Activated CD8-positive, alpha-beta memory T cell treated with anti-CD3 and anti-CD28 coated beads, Interleukin-2, amount 10 ng/mL, durations not matched to agents 7 days and 5 days (primary cell): ENCODE measurements at regions not wholly inside any gene's neighbourhood (a gene's known extent, or its start where the extent isn't known, plus 50 kb on each side); places are given as distances from the start of the nearest gene placed in this dataset.
A peak's percentile ranks its signal among the peaks of the same experiment; 100 is the strongest.

Source experiments
- ATAC-seq: fragments of 150-1000 bp; cut with Tn5 transposase; one replicate; pipeline ENCODE4 v1.10.0; 2021; ENCODE audit warnings: moderate library complexity
- CTCF ChIA-PET: fragments of 350-600 bp; sonication (Branson Sonifier 250); formaldehyde crosslinking; loops from one replicate; lab custom pipeline; 2021; ENCODE audit warnings: antibody characterized with exemption; lab: Charles Lee
- DNase-seq: peaks from one replicate; pipeline ENCODE4 v3.0.0-alpha.2; 2020
- H3K27ac Mint-ChIP-seq: one replicate; pipeline ENCODE4 v1.8.0; 2021; ENCODE audit warnings: mild to moderate bottlenecking, mixed read lengths
- H3K27me3 Mint-ChIP-seq: one replicate; pipeline ENCODE4 v1.8.0; 2021; ENCODE audit warnings: mixed read lengths
- H3K36me3 Mint-ChIP-seq: one replicate; pipeline ENCODE4 v1.8.0; 2021; ENCODE audit warnings: mild to moderate bottlenecking, mixed read lengths
- H3K4me1 Mint-ChIP-seq: one replicate; pipeline ENCODE4 v1.8.0; 2021; ENCODE audit warnings: mixed read lengths
- H3K4me3 Mint-ChIP-seq: one replicate; pipeline ENCODE4 v1.8.0; 2021; ENCODE audit warnings: mild to moderate bottlenecking, moderate library complexity, mixed read lengths
- H3K9me3 Mint-ChIP-seq: one replicate; pipeline ENCODE4 v1.8.0; 2022; ENCODE audit warnings: low read depth, mixed read lengths

DNA sequence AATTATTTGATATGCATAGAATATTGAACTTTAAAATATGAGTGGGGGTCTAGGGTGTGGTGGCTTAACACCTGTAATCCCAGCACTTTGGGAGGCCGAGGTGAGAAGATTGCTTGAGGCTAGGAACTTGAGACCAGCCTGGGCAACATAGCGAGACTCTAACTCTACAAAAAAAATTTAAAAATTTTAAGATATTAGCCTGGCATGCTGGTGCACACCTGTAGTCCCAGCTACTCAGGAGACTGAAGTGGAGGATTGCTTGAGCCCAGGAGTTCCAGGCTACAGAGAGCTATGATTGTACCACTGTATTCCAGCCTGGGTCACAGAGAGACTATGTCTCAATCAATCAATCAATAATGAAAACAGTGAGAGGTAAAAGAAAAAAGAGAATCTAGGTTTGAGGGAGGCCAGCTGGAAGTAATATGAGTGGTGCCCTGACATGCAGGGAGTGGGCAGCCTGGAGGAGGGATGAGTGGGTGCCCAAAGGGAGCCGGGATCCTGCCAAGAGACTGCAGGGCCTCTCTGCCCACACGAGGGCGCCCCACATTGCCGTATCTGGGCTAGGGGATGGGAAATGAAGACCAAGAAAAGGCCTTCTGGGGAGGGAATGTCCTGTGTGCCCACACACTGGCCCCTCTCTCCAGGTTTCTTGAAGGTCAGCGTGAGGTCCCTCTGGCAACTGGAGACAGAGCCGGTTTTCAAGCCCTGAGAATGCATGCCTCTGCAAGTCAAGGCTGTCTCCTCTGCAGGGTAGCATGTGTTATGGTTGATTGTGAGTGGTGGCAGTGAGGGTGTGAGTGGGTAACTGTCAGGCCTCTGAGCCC, 93.9 kb upstream of the PPM1J start:
- peaks cover 27% of the 10 kb centered on the region for H3K27me3 Mint-ChIP-seq
- no peaks in the 10 kb centered on the region for H3K36me3 Mint-ChIP-seq
- peak; percentile 75 for DNase-seq
- peak; percentile 80 for ATAC-seq
- no peaks in the 10 kb centered on the region for H3K9me3 Mint-ChIP-seq
- CTCF ChIA-PET: interaction anchor here (0.7 to 13.6 kb wide), 7 partner anchors 10 to 264 kb away, joined by 3 to 219 read pairs (median 5); partner anchors contain the start of genes LRIG2 and PPM1J
- H3K4me1 Mint-ChIP-seq: no peaks in the 10 kb centered on the region
- H3K4me3 Mint-ChIP-seq: no peak overlapping the region
- H3K27ac Mint-ChIP-seq: no peak overlapping the region

DNA sequence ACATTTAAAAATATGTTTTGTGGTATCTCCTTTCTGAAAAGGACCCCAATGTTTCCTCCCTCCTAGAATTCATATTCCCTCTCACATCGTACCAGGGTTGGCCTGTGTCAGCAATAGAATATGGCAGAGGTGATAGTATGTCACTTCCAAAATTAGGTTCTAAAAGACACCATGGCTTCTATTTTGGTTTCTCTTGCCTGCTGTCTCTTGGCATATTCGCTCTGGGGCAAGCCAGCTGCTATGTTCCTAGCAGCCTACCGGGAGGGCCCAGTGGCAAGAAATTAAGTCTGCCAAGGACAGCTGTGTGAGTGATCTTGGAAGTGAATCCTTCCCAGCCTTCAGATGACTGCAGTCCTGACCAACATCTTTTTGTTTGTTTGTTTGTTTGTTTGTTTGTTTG, 92.9 kb upstream of the PPM1J start:
- H3K4me3 Mint-ChIP-seq: no peak overlapping the region
- no peaks in the 10 kb centered on the region for H3K36me3 Mint-ChIP-seq
- no peak for ATAC-seq
- no peaks in the 10 kb centered on the region for H3K4me1 Mint-ChIP-seq
- H3K9me3 Mint-ChIP-seq: no peaks in the 10 kb centered on the region
- CTCF ChIA-PET: interaction anchor here (2.8 to 13.6 kb wide), 2 partner anchors 89 to 265 kb away, joined by 13 to 219 read pairs; partner anchors contain the start of genes LRIG2 and PPM1J
- H3K27me3 Mint-ChIP-seq: peaks cover 27% of the 10 kb centered on the region
- no peak for DNase-seq
- no peak overlapping the region for H3K27ac Mint-ChIP-seq

- Mint-ChIP-seq H3K4me1 (no peaks in the 10 kb centered on the region), H3K27ac (no peak overlapping the region), H3K9me3 (no peaks in the 10 kb centered on the region), H3K4me3 (no peak overlapping the region), H3K36me3 (no peaks in the 10 kb centered on the region), H3K27me3 (peaks cover 24% of the 10 kb centered on the region)
- DNase-seq: no peak
- ATAC-seq: no peak
- CTCF ChIA-PET: interaction anchor here (3.0 to 13.6 kb wide), 2 partner anchors 88 to 266 kb away, joined by 12 to 219 read pairs; partner anchors contain the start of genes LRIG2 and PPM1J
Measured at GRCh38 chr1:112807117-112807516, 92.0 kb upstream of the PPM1J start.

DNA sequence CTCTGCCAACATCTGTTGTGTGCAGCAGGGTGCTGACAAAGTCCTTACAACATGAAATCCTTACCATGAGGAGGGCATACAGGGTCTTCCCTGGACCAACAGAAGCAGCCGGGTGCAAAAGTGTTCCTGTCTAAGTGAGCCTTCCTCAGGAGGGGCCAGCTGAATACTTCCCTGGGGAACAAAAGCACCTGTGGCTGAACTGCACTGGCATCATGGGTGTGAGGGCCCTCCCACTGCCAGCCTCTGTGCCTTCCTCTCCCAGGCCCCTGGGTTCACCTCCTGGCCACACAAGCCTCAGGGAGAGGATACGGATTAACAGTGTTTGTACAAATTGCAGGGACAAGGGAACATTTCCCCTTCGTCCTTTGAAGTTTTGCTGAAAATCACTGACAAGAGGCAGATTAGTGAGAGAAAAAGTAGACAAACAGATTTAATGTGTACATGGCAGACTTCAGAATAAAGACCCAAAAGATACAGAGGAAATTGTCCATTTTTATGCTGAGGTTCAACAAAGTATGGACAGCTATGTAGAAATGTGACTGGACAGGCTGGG, 91.0 kb upstream of the PPM1J start:
- H3K36me3 Mint-ChIP-seq: no peaks in the 10 kb centered on the region
- no peak overlapping the region for H3K27ac Mint-ChIP-seq
- CTCF ChIA-PET: interaction anchor here (0.7 to 13.6 kb wide), 5 partner anchors 8 to 267 kb away, joined by 3 to 219 read pairs (median 4); partner anchors contain the start of genes LRIG2 and PPM1J
- no peaks in the 10 kb centered on the region for H3K4me1 Mint-ChIP-seq
- DNase-seq (no peak), ATAC-seq (no peak)
- H3K27me3 Mint-ChIP-seq: peaks cover 17% of the 10 kb centered on the region
- H3K4me3 Mint-ChIP-seq: no peak overlapping the region
- no peaks in the 10 kb centered on the region for H3K9me3 Mint-ChIP-seq

DNA sequence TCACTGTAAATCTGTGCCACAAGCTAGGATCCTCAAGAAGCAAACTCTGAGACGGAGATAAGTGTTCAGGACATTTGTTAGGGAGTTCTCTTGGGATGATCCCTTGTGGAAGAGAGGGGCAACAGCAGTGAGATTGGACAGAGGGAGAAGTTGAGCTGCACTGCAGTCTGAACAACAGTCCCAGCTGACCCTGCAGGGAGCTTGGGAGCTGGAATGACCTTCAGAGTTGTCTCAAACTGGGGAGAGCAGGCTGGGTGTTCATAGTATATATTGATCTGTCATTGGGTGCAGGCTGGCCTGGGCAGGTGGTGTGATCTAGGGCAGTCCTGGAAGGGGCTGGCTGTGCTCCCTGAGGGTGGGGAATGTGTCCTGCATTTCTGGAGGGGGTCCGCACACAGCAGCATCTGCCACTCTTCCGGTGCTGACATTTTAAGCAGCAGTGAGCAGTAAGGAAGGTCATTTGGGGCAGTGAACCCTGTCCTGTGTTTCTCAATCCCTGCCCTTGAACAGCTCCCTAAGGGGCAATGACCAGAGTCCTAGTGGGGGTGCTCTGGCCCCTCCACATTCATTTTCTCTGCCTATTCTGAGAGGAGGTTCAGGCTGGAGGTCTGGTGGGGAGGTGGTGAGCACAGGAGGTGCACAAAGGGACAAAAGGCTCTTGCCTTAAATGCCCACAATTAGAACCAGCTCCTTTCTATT, 90.2 kb upstream of the PPM1J start:
- no peak overlapping the region for H3K4me3 Mint-ChIP-seq
- H3K9me3 Mint-ChIP-seq: no peaks in the 10 kb centered on the region
- no peaks in the 10 kb centered on the region for H3K36me3 Mint-ChIP-seq
- peaks cover 11% of the 10 kb centered on the region for H3K27me3 Mint-ChIP-seq
- no peak overlapping the region for H3K27ac Mint-ChIP-seq
- DNase-seq (no peak), ATAC-seq (no peak)
- CTCF ChIA-PET: interaction anchor here (0.7 to 13.6 kb wide), 4 partner anchors 43 to 267 kb away, joined by 3 to 219 read pairs (median 8); partner anchors contain the start of genes LRIG2 and PPM1J
- H3K4me1 Mint-ChIP-seq: no peaks in the 10 kb centered on the region

- no peaks in the 10 kb centered on the region for H3K9me3 Mint-ChIP-seq
- H3K27ac Mint-ChIP-seq: no peak overlapping the region
- no peaks in the 10 kb centered on the region for H3K4me1 Mint-ChIP-seq
- no peak overlapping the region for H3K4me3 Mint-ChIP-seq
- H3K27me3 Mint-ChIP-seq: peaks cover 11% of the 10 kb centered on the region
- ATAC-seq (peak; percentile 89), DNase-seq (peak; percentile 71)
- CTCF ChIA-PET: interaction anchor here (0.8 to 13.6 kb wide), 11 partner anchors 8 to 269 kb away, joined by 3 to 219 read pairs (median 3); partner anchors contain the start of genes LRIG2 and PPM1J
- no peaks in the 10 kb centered on the region for H3K36me3 Mint-ChIP-seq
Measured at GRCh38 chr1:112803906-112804762, 89.0 kb upstream of the PPM1J start.

DNA sequence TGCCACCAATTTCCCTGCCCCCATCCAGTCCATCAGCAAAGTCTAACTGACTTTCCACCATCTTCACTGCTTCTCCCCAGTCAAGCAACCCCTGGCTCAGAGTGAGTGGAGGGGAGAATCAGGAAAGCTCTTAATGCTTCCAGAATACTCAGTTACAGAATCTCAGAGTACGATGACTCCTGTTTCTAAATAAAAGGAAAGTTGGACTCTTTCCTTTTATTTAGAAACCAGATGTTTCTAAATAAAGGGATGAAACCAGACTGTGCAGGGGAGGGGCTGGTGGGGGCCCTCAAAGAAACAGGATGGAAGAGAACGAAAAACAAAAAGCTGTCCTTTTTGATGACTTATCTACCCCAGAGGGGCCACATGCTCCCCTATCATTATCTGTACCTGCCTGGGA, 85.2 kb upstream of the PPM1J start:
- H3K4me1 Mint-ChIP-seq: no peaks in the 10 kb centered on the region
- DNase-seq: no peak
- H3K27ac Mint-ChIP-seq: no peak overlapping the region
- H3K36me3 Mint-ChIP-seq: no peaks in the 10 kb centered on the region
- peaks cover 2% of the 10 kb centered on the region for H3K27me3 Mint-ChIP-seq
- H3K9me3 Mint-ChIP-seq: no peaks in the 10 kb centered on the region
- no peak for ATAC-seq
- no peak overlapping the region for H3K4me3 Mint-ChIP-seq
- CTCF ChIA-PET: interaction anchor here (0.6 to 13.6 kb wide), 2 partner anchors 81 to 251 kb away, joined by 3 to 219 read pairs; partner anchors contain the start of gene PPM1J

DNA sequence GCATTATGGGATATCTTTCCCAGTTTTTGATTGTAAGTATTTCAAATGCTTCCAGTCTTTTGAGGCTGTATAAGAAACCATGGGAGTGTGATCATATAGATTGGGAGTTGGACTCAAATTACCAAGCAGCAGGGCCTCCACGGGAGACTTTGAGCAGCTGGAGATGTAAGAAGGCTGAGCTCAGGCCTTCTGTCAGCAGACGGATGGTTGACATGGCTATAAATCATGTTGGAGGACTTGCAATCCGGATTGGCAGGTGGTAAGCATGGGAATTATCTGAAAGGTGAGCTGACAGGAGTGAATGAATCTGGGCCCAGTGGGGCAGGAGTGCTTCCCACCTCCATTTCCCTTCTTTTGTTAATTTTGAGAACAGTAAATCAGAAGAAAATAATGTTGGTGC, 83.2 kb upstream of the PPM1J start:
- CTCF ChIA-PET: interaction anchor here (1.1 to 13.6 kb wide), 3 partner anchors 8 to 79 kb away, joined by 4 to 219 read pairs (median 7); partner anchors contain the start of gene PPM1J
- DNase-seq (no peak), ATAC-seq (no peak)
- Mint-ChIP-seq H3K4me1 (peaks cover 9% of the 10 kb centered on the region), H3K36me3 (no peaks in the 10 kb centered on the region), H3K27me3 (no peaks in the 10 kb centered on the region), H3K27ac (no peak overlapping the region), H3K9me3 (no peaks in the 10 kb centered on the region), H3K4me3 (no peak overlapping the region)

DNA sequence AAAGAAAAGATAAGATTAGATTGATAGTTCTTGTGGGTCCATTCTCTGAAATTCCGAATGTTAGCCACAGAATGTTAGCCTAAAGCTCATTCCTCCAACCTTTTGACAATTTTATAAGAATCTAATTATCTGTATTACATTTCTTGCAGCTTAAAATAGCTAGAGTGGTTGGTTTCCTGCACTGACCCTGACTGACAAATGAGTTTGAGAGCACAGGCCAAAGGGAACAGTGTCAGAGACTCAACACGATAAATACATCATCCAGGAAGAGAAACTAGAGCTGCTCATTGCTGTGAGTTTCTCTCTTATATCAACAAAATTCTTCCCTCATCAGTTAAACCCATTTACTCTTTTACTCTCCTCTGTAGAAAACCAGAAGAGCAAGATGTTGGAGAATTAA, 82.1 kb upstream of the PPM1J start:
- no peaks in the 10 kb centered on the region for H3K9me3 Mint-ChIP-seq
- peaks cover 9% of the 10 kb centered on the region for H3K4me1 Mint-ChIP-seq
- no peaks in the 10 kb centered on the region for H3K27me3 Mint-ChIP-seq
- ATAC-seq (no peak), DNase-seq (no peak)
- no peak overlapping the region for H3K4me3 Mint-ChIP-seq
- no peaks in the 10 kb centered on the region for H3K36me3 Mint-ChIP-seq
- no peak overlapping the region for H3K27ac Mint-ChIP-seq
- CTCF ChIA-PET: interaction anchor here (0.7 to 13.6 kb wide), 3 partner anchors 9 to 78 kb away, joined by 3 to 219 read pairs (median 4); partner anchors contain the start of gene PPM1J

- CTCF ChIA-PET: interaction anchor here (1.4 kb wide), 1 partner anchor 80 kb away, joined by 5 read pairs; the partner anchor contains the start of gene PPM1J
- DNase-seq: no peak
- H3K4me1 Mint-ChIP-seq: peaks cover 9% of the 10 kb centered on the region
- no peak overlapping the region for H3K27ac Mint-ChIP-seq
- H3K36me3 Mint-ChIP-seq: no peaks in the 10 kb centered on the region
- H3K4me3 Mint-ChIP-seq: no peak overlapping the region
- no peaks in the 10 kb centered on the region for H3K9me3 Mint-ChIP-seq
- H3K27me3 Mint-ChIP-seq: peaks cover 10% of the 10 kb centered on the region
- no peak for ATAC-seq
Measured at GRCh38 chr1:112794654-112795239, 79.6 kb upstream of the PPM1J start.

DNA sequence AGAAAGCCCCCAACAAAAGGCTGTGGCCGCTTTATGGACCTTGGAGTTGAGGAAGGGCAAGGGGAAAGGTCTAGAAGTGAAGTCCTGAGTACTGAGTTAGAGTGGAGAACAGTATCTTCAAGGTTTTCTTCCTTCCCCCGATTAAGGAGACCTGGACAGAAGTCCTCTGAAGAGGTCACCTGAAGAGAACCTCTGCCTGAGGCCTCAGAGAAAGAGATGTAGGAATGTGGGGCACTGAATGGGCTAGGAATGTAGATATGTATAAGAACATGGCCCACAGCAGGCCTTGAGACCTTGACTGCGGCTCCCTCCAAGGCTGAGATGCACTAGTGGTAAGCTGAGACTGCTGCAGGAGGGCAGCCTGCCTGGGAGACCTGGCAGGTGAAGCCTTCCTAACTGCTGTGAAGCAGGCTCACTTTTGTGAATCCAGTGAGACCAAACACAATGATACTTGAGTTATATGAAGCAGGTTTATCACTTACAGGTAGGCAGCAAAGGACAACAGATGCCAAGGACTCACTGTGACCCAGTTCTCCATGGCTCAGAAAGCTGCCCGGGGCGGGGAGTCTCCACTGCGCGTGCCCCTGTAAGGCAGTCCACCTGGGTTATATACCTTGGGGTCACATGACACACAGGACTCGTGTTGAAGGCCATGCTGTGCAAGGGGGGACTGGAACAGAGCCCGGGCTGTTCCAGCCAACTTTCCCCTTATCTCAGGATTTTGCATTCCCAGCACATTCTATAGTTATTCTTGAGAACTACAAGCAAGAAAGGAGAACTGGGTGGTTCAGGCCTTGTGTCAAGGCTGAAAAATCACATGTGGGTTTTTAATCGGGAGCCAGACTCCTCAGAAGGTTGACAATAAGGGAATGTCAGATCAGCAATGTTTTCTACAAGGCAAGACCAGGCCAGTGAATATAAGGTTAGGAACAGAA, 78.8 kb upstream of the PPM1J start:
- no peak overlapping the region for H3K4me3 Mint-ChIP-seq
- no peak overlapping the region for H3K27ac Mint-ChIP-seq
- peaks cover 11% of the 10 kb centered on the region for H3K27me3 Mint-ChIP-seq
- CTCF ChIA-PET: interaction anchor here (1.4 kb wide), 1 partner anchor 79 kb away, joined by 5 read pairs; the partner anchor contains the start of gene PPM1J
- ATAC-seq: no peak
- H3K36me3 Mint-ChIP-seq: no peaks in the 10 kb centered on the region
- no peaks in the 10 kb centered on the region for H3K9me3 Mint-ChIP-seq
- peaks cover 9% of the 10 kb centered on the region for H3K4me1 Mint-ChIP-seq
- no peak for DNase-seq
